Mesothelial cell of epicardium (in vitro differentiated cells): ENCODE measurements at regions not wholly inside any gene's neighbourhood (a gene's known extent, or its start where the extent isn't known, plus 50 kb on each side); places are given as distances from the start of the nearest gene placed in this dataset.

Experiments used
- DNase-seq, 2 experiments: peaks; one replicate each; pipeline ENCODE4 v3.0.0; 2021; ENCODE audit warnings: low spot score in 2 of 2; ENCODE audit not compliant: unreplicated experiment in 2 of 2
- H3K27ac Mint-ChIP-seq: 2 replicates; pipeline ENCODE4 v1.8.0; 2021; ENCODE audit warnings: mixed read lengths
- H3K27me3 Mint-ChIP-seq: 2 replicates; pipeline ENCODE4 v1.8.0; 2021; ENCODE audit warnings: low read depth, mixed read lengths
- H3K36me3 Mint-ChIP-seq: 2 replicates; pipeline ENCODE4 v1.8.0; 2021; ENCODE audit warnings: mixed read lengths
- H3K4me1 Mint-ChIP-seq: 2 replicates; pipeline ENCODE4 v1.8.0; 2021; ENCODE audit warnings: mixed read lengths
- H3K4me3 Mint-ChIP-seq: 2 replicates; pipeline ENCODE4 v1.8.0; 2021; ENCODE audit warnings: mild to moderate bottlenecking, moderate library complexity, mixed read lengths
- H3K9me3 Mint-ChIP-seq: 2 replicates; pipeline ENCODE4 v1.8.0; 2021; ENCODE audit warnings: mixed read lengths
- CTCF ChIP-seq: fragments of 200-600 bp; sonication (generic); IDR thresholded peaks from one replicate; pipeline ENCODE4 v1.5.0; 2021; ENCODE audit warnings: antibody characterized with exemption; ENCODE audit not compliant: unreplicated experiment

GRCh38 chr12:53867216-53868012 lies 71.2 kb upstream of the HOXC13 start:
- TF ChIP-seq CTCF = no peak
- no peak for DNase-seq
- Mint-ChIP-seq H3K4me3 (no peak overlapping the region), H3K36me3 (no peaks in the 10 kb centered on the region), H3K4me1 (peaks cover 25% of the 10 kb centered on the region), H3K9me3 (no peaks in the 10 kb centered on the region), H3K27ac (peak overlapping the region; percentile 39), H3K27me3 (peaks cover 6% of the 10 kb centered on the region)

DNA sequence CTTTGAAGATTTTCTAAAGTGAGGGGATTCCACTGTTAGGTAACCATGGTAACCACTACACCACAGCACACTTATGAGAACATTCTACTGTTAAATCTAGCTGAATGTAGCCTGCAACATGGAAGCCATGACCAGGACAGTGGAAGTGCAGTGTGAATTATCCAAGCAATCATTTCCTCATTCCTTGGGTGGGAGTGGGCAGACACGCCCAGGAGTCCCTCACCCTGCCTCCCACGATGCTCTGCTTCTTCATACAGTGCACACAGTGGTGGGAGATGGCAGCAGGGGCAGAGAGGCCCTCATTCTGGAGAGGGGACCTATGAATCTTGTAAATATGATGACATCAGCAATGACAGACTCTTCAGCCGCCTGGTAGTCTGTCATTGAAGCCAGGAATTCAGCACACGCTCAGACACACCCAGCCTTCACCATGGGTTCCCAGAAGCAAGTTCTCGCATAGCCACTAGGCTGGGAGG lies 70.1 kb upstream of the HOXC13 start:
- Mint-ChIP-seq H3K27ac (peak overlapping the region; percentile 45), H3K27me3 (peaks cover 17% of the 10 kb centered on the region), H3K4me3 (no peak overlapping the region), H3K36me3 (no peaks in the 10 kb centered on the region), H3K9me3 (no peaks in the 10 kb centered on the region), H3K4me1 (peaks cover 25% of the 10 kb centered on the region)
- no peak for TF ChIP-seq CTCF
- no peak for DNase-seq

- no peaks in the 10 kb centered on the region for H3K9me3 Mint-ChIP-seq
- no peak for DNase-seq
- H3K27me3 Mint-ChIP-seq = peaks cover 22% of the 10 kb centered on the region
- H3K4me1 Mint-ChIP-seq = peaks cover 25% of the 10 kb centered on the region
- no peak overlapping the region for H3K4me3 Mint-ChIP-seq
- no peaks in the 10 kb centered on the region for H3K36me3 Mint-ChIP-seq
- no peak for TF ChIP-seq CTCF
- H3K27ac Mint-ChIP-seq = peak overlapping the region; percentile 31
Measured at GRCh38 chr12:53869500-53869899, 69.1 kb upstream of the HOXC13 start.

GRCh38 chr12:53870117-53870516 lies 68.5 kb upstream of the HOXC13 start:
- Mint-ChIP-seq H3K27me3 (peaks cover 27% of the 10 kb centered on the region), H3K4me1 (peaks cover 25% of the 10 kb centered on the region), H3K27ac (no peak overlapping the region), H3K9me3 (no peaks in the 10 kb centered on the region), H3K36me3 (no peaks in the 10 kb centered on the region), H3K4me3 (no peak overlapping the region)
- no peak for DNase-seq
- no peak for TF ChIP-seq CTCF

GRCh38 chr12:53871367-53871766 lies 67.3 kb upstream of the HOXC13 start:
- TF ChIP-seq CTCF = no peak
- no peak overlapping the region for H3K4me3 Mint-ChIP-seq
- H3K27ac Mint-ChIP-seq = no peak overlapping the region
- peaks cover 25% of the 10 kb centered on the region for H3K4me1 Mint-ChIP-seq
- H3K36me3 Mint-ChIP-seq = no peaks in the 10 kb centered on the region
- DNase-seq = no peak
- H3K9me3 Mint-ChIP-seq = no peaks in the 10 kb centered on the region
- H3K27me3 Mint-ChIP-seq = peaks cover 32% of the 10 kb centered on the region
